ENCODE measurements at regions not wholly inside any gene's neighbourhood (a gene's known extent, or its start where the extent isn't known, plus 50 kb on each side); places are given as distances from the start of the nearest gene placed in this dataset.

- H3K36me3 Mint-ChIP-seq (ENCODE audit: low read depth, unreplicated experiment): no peaks in the 10 kb centered on the region
- no peak for FAIRE-seq
- H3K9me3 Mint-ChIP-seq (ENCODE audit: unreplicated experiment): peaks cover 9% of the 10 kb centered on the region
- H3K4me1 Mint-ChIP-seq (ENCODE audit: low read depth, unreplicated experiment): peaks cover 2% of the 10 kb centered on the region
- Histone ChIP-seq H3K4me1 (ENCODE audit: insufficient read depth, low read length) (no peaks in the 10 kb centered on the region), H3K4me2 (ENCODE audit: low read length) (no peak overlapping the region), H3K27ac (ENCODE audit: low read depth, low read length) (no peak overlapping the region), H3K27me3 (ENCODE audit: insufficient read depth, low read length) (no peaks in the 10 kb centered on the region), H2AFZ (ENCODE audit: low read depth, low read length) (no peak overlapping the region), H3K4me3 (ENCODE audit: insufficient read depth, low read depth, low read length) (no peak overlapping the region), H3K36me3 (ENCODE audit: insufficient read depth, low read length) (no peaks in the 10 kb centered on the region), H4K20me1 (ENCODE audit: insufficient read depth, low read length) (no peaks in the 10 kb centered on the region), H3K79me2 (ENCODE audit: insufficient read depth, low read length) (no peaks in the 10 kb centered on the region), H3K9me3 (ENCODE audit: insufficient read depth, low read depth, low read length) (no peaks in the 10 kb centered on the region), H3K9ac (ENCODE audit: low read length) (no peak overlapping the region)
- peaks cover 20% of the 10 kb centered on the region for H3K27me3 Mint-ChIP-seq (ENCODE audit: low read depth, unreplicated experiment)
- DNase-seq (ENCODE audit: low read depth): no peak
- H3K4me3 Mint-ChIP-seq (ENCODE audit: unreplicated experiment): no peak overlapping the region
- H3K27ac Mint-ChIP-seq (ENCODE audit: unreplicated experiment): no peak overlapping the region
- TF ChIP-seq EZH2 (IDR thresholded peaks at IDR 0.05; ENCODE audit: insufficient read depth, low read length): no peak
- TF ChIP-seq CTCF (IDR thresholded peaks at IDR 0.05; ENCODE audit: insufficient read depth, low read depth, low read length): no peak
Measured at GRCh38 chr6:84816741-84817140, 52.3 kb upstream of the TBX18 start.

GRCh38 chr6:84815896-84816735 is 51.7 kb upstream of the TBX18 start:
- no peaks in the 10 kb centered on the region for H3K36me3 Mint-ChIP-seq (ENCODE audit: low read depth, unreplicated experiment)
- no peaks in the 10 kb centered on the region for H3K9me3 ChIP-seq (ENCODE audit: insufficient read depth, low read depth, low read length)
- H3K27me3 Mint-ChIP-seq (ENCODE audit: low read depth, unreplicated experiment): peaks cover 20% of the 10 kb centered on the region
- H3K9ac ChIP-seq (ENCODE audit: low read length): no peak overlapping the region
- no peak overlapping the region for H2AFZ ChIP-seq (ENCODE audit: low read depth, low read length)
- H3K4me1 Mint-ChIP-seq (ENCODE audit: low read depth, unreplicated experiment): peaks cover 2% of the 10 kb centered on the region
- no peaks in the 10 kb centered on the region for H3K79me2 ChIP-seq (ENCODE audit: insufficient read depth, low read length)
- no peak overlapping the region for H3K4me3 ChIP-seq (ENCODE audit: insufficient read depth, low read depth, low read length)
- H3K4me3 Mint-ChIP-seq (ENCODE audit: unreplicated experiment): no peak overlapping the region
- no peak overlapping the region for H3K27ac Mint-ChIP-seq (ENCODE audit: unreplicated experiment)
- no peaks in the 10 kb centered on the region for H3K4me1 ChIP-seq (ENCODE audit: insufficient read depth, low read length)
- no peaks in the 10 kb centered on the region for H4K20me1 ChIP-seq (ENCODE audit: insufficient read depth, low read length)
- no peaks in the 10 kb centered on the region for H3K27me3 ChIP-seq (ENCODE audit: insufficient read depth, low read length)
- peaks cover 9% of the 10 kb centered on the region for H3K9me3 Mint-ChIP-seq (ENCODE audit: unreplicated experiment)
- H3K36me3 ChIP-seq (ENCODE audit: insufficient read depth, low read length): no peaks in the 10 kb centered on the region
- TF ChIP-seq CTCF (IDR thresholded peaks at IDR 0.05; ENCODE audit: insufficient read depth, low read depth, low read length): no peak
- TF ChIP-seq EZH2 (IDR thresholded peaks at IDR 0.05; ENCODE audit: insufficient read depth, low read length): no peak
- H3K27ac ChIP-seq (ENCODE audit: low read depth, low read length): no peak overlapping the region
- DNase-seq (ENCODE audit: low read depth) (no peak), FAIRE-seq (no peak)
- no peak overlapping the region for H3K4me2 ChIP-seq (ENCODE audit: low read length)
